Natural killer cell (primary cell): ENCODE measurements at regions not wholly inside any gene's neighbourhood (a gene's known extent, or its start where the extent isn't known, plus 50 kb on each side); places are given as distances from the start of the nearest gene placed in this dataset.

ENCODE experiments used
- ATAC-seq, 3 donors: fragments of 150-1000 bp in 2 of 3; fragments of 200-7000 bp in 1 of 3; cut with Tn5 transposase; 1 replicate in 1 of 3; 2 replicates in 2 of 3; pipeline ENCODE4 v1.10.0; 2021; ENCODE audit warnings: mild to moderate bottlenecking in 2 of 3, moderate library complexity in 2 of 3
- DNase-seq, 2 donors: peaks; one replicate each; pipeline versions ENCODE4 v3.0.0 to v3.0.0-alpha.2; 2013 to 2021; ENCODE audit warnings: mixed read lengths in 1 of 2
- H3K27ac ChIP-seq: one replicate; pipeline ENCODE4 v1.5.1; 2013; ENCODE audit warnings: mild to moderate bottlenecking, low read length
- H3K27me3 ChIP-seq: one replicate; pipeline ENCODE4 v1.6.1; 2013; ENCODE audit warnings: low read length; ENCODE audit not compliant: control insufficient read depth, insufficient read depth
- H3K36me3 ChIP-seq: one replicate; pipeline ENCODE4 v1.6.1; 2013; ENCODE audit warnings: low read length; ENCODE audit not compliant: control insufficient read depth, insufficient read depth
- H3K4me1 ChIP-seq: one replicate; pipeline ENCODE4 v1.6.1; 2013; ENCODE audit warnings: low read length; ENCODE audit not compliant: control insufficient read depth, insufficient read depth
- H3K4me3 ChIP-seq: one replicate; pipeline ENCODE4 v1.5.1; 2013; ENCODE audit warnings: low read length
- H3K9me3 ChIP-seq: one replicate; pipeline ENCODE4 v1.6.1; 2013; ENCODE audit warnings: low read length; ENCODE audit not compliant: control insufficient read depth, insufficient read depth
- H3K27ac Mint-ChIP-seq, 2 donors: one replicate each; pipeline ENCODE4 v1.8.0; 2022; ENCODE audit warnings: mild to moderate bottlenecking in 2 of 2, mixed read lengths in 2 of 2, moderate library complexity in 1 of 2
- H3K27me3 Mint-ChIP-seq, 2 donors: one replicate each; pipeline ENCODE4 v1.8.0; 2022; ENCODE audit warnings: low read depth in 2 of 2, mixed read lengths in 2 of 2
- H3K36me3 Mint-ChIP-seq: one replicate; pipeline ENCODE4 v1.8.0; 2022; ENCODE audit warnings: mixed read lengths
- H3K4me1 Mint-ChIP-seq, 2 donors: one replicate each; pipeline ENCODE4 v1.8.0; 2022; ENCODE audit warnings: mixed read lengths in 2 of 2
- H3K4me3 Mint-ChIP-seq: one replicate; pipeline ENCODE4 v1.8.0; 2022; ENCODE audit warnings: mild to moderate bottlenecking, moderate library complexity, mixed read lengths
- H3K9me3 Mint-ChIP-seq, 2 donors: one replicate each; pipeline ENCODE4 v1.8.0; 2022; ENCODE audit warnings: mixed read lengths in 2 of 2
- CTCF ChIP-seq: fragments of 200-600 bp; IDR thresholded peaks from one replicate; pipeline ENCODE4 v1.8.0; 2022; ENCODE audit warnings: antibody characterized with exemption
- WGBS: methylation state at CpG from one replicate; pipeline ENCODE4 v1.1.7; 2013; ENCODE audit warnings: missing lambda C conversion rate; ENCODE audit not compliant: insufficient coverage; 5-methylcytosine and 5-hydroxymethylcytosine counted together
- intact Hi-C: fragments of 100-400 bp; cut with micrococcal nuclease; formaldehyde crosslinking; loops from one replicate; pipeline ENCODE4 v1.14.2; 2022

- intact Hi-C loops: no loop called here
- no peak for TF ChIP-seq CTCF
- H3K9me3 Mint-ChIP-seq: peaks cover 0 to 3% of the 10 kb centered on the region in 2 donors
- Histone ChIP-seq H3K27me3 (no peaks in the 10 kb centered on the region), H3K9me3 (no peaks in the 10 kb centered on the region), H3K4me3 (no peak overlapping the region), H3K36me3 (no peaks in the 10 kb centered on the region), H3K27ac (no peak overlapping the region), H3K4me1 (no peaks in the 10 kb centered on the region)
- ATAC-seq (no peak), DNase-seq (no peak)
- peaks cover 11 to 44% of the 10 kb centered on the region in 2 donors for H3K27me3 Mint-ChIP-seq
- no peaks in the 10 kb centered on the region for H3K4me1 Mint-ChIP-seq
- H3K27ac Mint-ChIP-seq: no peak overlapping the region
- H3K4me3 Mint-ChIP-seq: no peak overlapping the region
- no peaks in the 10 kb centered on the region for H3K36me3 Mint-ChIP-seq
These were observed 143.3 kb upstream of the TMTC4 start for GRCh38 chr13:100817928-100818327.

GRCh38 chr13:100815476-100816046 lies 141.0 kb upstream of the TMTC4 start:
- TF ChIP-seq CTCF: no peak
- Histone ChIP-seq H3K9me3 (no peaks in the 10 kb centered on the region), H3K4me1 (no peaks in the 10 kb centered on the region), H3K27ac (no peak overlapping the region), H3K36me3 (no peaks in the 10 kb centered on the region), H3K27me3 (no peaks in the 10 kb centered on the region), H3K4me3 (no peak overlapping the region)
- intact Hi-C loops: no loop called here
- ATAC-seq (no peak), DNase-seq (no peak)
- Mint-ChIP-seq H3K4me1 (no peaks in the 10 kb centered on the region), H3K27me3 (peaks cover 15 to 60% of the 10 kb centered on the region in 2 donors), H3K27ac (no peak overlapping the region), H3K4me3 (no peak overlapping the region), H3K36me3 (no peaks in the 10 kb centered on the region), H3K9me3 (peaks cover 0 to 3% of the 10 kb centered on the region in 2 donors)
- WGBS: 87% methylated on average over 3 of the region's 3 CpGs

GRCh38 chr13:100812982-100813584 lies 138.5 kb upstream of the TMTC4 start:
- Mint-ChIP-seq H3K9me3 (peaks cover 0 to 3% of the 10 kb centered on the region in 2 donors), H3K27ac (no peak overlapping the region), H3K27me3 (peaks cover 21 to 61% of the 10 kb centered on the region in 2 donors), H3K36me3 (no peaks in the 10 kb centered on the region), H3K4me3 (no peak overlapping the region), H3K4me1 (no peaks in the 10 kb centered on the region)
- WGBS: 67% methylated on average over 1 of the region's 2 CpGs
- no peak for TF ChIP-seq CTCF
- H3K27me3 ChIP-seq: no peaks in the 10 kb centered on the region
- ATAC-seq (no peak), DNase-seq (no peak)
- no peak overlapping the region for H3K27ac ChIP-seq
- no peaks in the 10 kb centered on the region for H3K36me3 ChIP-seq
- intact Hi-C loops: no loop called here
- no peak overlapping the region for H3K4me3 ChIP-seq
- H3K9me3 ChIP-seq: no peaks in the 10 kb centered on the region
- no peaks in the 10 kb centered on the region for H3K4me1 ChIP-seq

- Mint-ChIP-seq H3K4me3 (no peak overlapping the region), H3K27me3 (peaks cover 18 to 56% of the 10 kb centered on the region in 2 donors), H3K36me3 (no peaks in the 10 kb centered on the region), H3K9me3 (no peaks in the 10 kb centered on the region), H3K4me1 (no peaks in the 10 kb centered on the region), H3K27ac (no peak overlapping the region)
- no peaks in the 10 kb centered on the region for H3K27me3 ChIP-seq
- no peaks in the 10 kb centered on the region for H3K36me3 ChIP-seq
- intact Hi-C loops: no loop called here
- 90% methylated on average over 2 of the region's 2 CpGs for WGBS
- ATAC-seq (no peak), DNase-seq (no peak)
- H3K4me1 ChIP-seq: no peaks in the 10 kb centered on the region
- H3K27ac ChIP-seq: no peak overlapping the region
- no peaks in the 10 kb centered on the region for H3K9me3 ChIP-seq
- no peak for TF ChIP-seq CTCF
- H3K4me3 ChIP-seq: no peak overlapping the region
These were observed 137.3 kb upstream of the TMTC4 start for GRCh38 chr13:100811928-100812327.
